T-cell (primary cell): ENCODE measurements at regions not wholly inside any gene's neighbourhood (a gene's known extent, or its start where the extent isn't known, plus 50 kb on each side); places are given as distances from the start of the nearest gene placed in this dataset.

ENCODE experiments used
- ATAC-seq, 4 experiments: fragments of 200-7000 bp in 3 of 4; fragments of 150-1000 bp in 1 of 4; cut with Tn5 transposase; replicated peaks in 1 of 4; 1 replicate in 3 of 4; 2 replicates in 1 of 4; pipeline ENCODE4 v1.10.0; 2021; ENCODE audit warnings: moderate library complexity in 3 of 4, mild to moderate bottlenecking in 2 of 4, moderate number of reproducible peaks in 1 of 4
- CTCF ChIA-PET, 2 donors: fragments of 300-600 bp; sonication (Branson Sonifier 250); formaldehyde crosslinking; loops; one replicate each; lab custom pipeline; 2022; ENCODE audit warnings: antibody characterized with exemption in 2 of 2; lab: Charles Lee
- POLR2A ChIA-PET, 2 donors: fragments of 300-600 bp; sonication (Branson Sonifier 250); formaldehyde crosslinking; loops; one replicate each; lab custom pipeline; 2022; ENCODE audit warnings: antibody characterized with exemption in 2 of 2; lab: Charles Lee
- DNase-seq, 35 experiments: peaks; one replicate each; pipeline versions ENCODE4 v3.0.0 to v3.0.0-alpha.2; 2013 to 2023
- H3K27ac ChIP-seq: one replicate; pipeline ENCODE4 v1.5.1; 2013; ENCODE audit warnings: low read length
- H3K27me3 ChIP-seq, 2 experiments: replicated peaks in 1 of 2; 1 replicate in 1 of 2; 2 replicates in 1 of 2; pipeline versions ENCODE4 v1.6.1 to v1.7.0; 2013; ENCODE audit warnings: low read length in 1 of 2, mixed read lengths in 1 of 2; ENCODE audit not compliant: control insufficient read depth in 2 of 2, insufficient read depth in 2 of 2; ENCODE audit errors: extremely low read depth in 1 of 2
- H3K36me3 ChIP-seq, 2 donors: 1 replicate in 1 of 2; 2 replicates in 1 of 2; pipeline versions ENCODE4 v1.6.1 to v1.7.0; 2013; ENCODE audit warnings: low read length in 1 of 2; ENCODE audit not compliant: control insufficient read depth in 2 of 2, insufficient read depth in 1 of 2; ENCODE audit errors: extremely low read depth in 1 of 2
- H3K4me1 ChIP-seq, 2 experiments: 1 replicate in 1 of 2; 2 replicates in 1 of 2; pipeline versions ENCODE4 v1.6.1 to v1.7.0; 2013; ENCODE audit warnings: low read length in 2 of 2, mixed read lengths in 1 of 2; ENCODE audit not compliant: insufficient read depth in 2 of 2, control insufficient read depth in 1 of 2; ENCODE audit errors: extremely low read depth in 1 of 2
- H3K4me3 ChIP-seq, 2 donors: 1 replicate in 1 of 2; 2 replicates in 1 of 2; pipeline versions ENCODE4 v1.5.1 to v1.7.0; 2013; ENCODE audit warnings: mild to moderate bottlenecking in 2 of 2, low read length in 1 of 2, moderate library complexity in 1 of 2; ENCODE audit not compliant: control insufficient read depth in 1 of 2; ENCODE audit errors: extremely low read depth in 1 of 2
- H3K9me3 ChIP-seq: 2 replicates; pipeline ENCODE4 v1.7.0; 2013
- H3K27ac Mint-ChIP-seq, 2 donors: one replicate each; pipeline ENCODE4 v1.8.0; 2020 to 2021; ENCODE audit warnings: mild to moderate bottlenecking in 2 of 2, mixed read lengths in 2 of 2
- H3K27me3 Mint-ChIP-seq, 2 donors: one replicate each; pipeline ENCODE4 v1.8.0; 2021 to 2022; ENCODE audit warnings: mixed read lengths in 2 of 2
- H3K36me3 Mint-ChIP-seq: one replicate; pipeline ENCODE4 v1.8.0; 2021; ENCODE audit warnings: mixed read lengths
- H3K4me1 Mint-ChIP-seq, 3 donors: one replicate each; pipeline ENCODE4 v1.8.0; 2020 to 2022; ENCODE audit warnings: mixed read lengths in 3 of 3, mild to moderate bottlenecking in 1 of 3
- H3K4me3 Mint-ChIP-seq, 3 donors: one replicate each; pipeline ENCODE4 v1.8.0; 2020 to 2022; ENCODE audit warnings: mild to moderate bottlenecking in 3 of 3, mixed read lengths in 3 of 3, moderate library complexity in 3 of 3
- H3K9me3 Mint-ChIP-seq, 3 donors: one replicate each; pipeline ENCODE4 v1.8.0; 2020 to 2022; ENCODE audit warnings: mixed read lengths in 3 of 3
- WGBS: methylation state at CpG from one replicate; pipeline ENCODE4 v1.1.5; 2013; ENCODE audit warnings: missing lambda C conversion rate; ENCODE audit not compliant: insufficient coverage; 5-methylcytosine and 5-hydroxymethylcytosine counted together

DNA sequence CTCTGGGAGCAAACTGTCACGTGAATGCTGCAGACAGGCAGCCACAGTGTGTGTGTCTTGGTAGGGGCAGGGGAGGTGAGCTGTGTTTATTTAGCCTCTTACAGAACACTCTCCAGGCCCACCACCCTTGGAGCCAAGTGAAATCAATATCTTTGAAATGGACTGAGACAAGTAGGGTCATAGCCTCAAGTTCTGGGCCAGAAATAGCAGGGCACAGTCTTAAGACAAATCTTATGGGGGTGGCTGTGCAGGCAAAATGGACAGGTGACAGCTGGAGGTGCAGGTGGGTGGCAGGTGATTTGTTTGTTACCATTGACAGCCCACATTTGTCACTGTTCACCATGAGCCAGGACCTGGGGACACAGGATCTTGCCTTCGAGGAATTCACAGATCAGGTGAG is 93.6 kb upstream of the NMNAT3 start:
- POLR2A ChIA-PET = no interaction called here
- Histone ChIP-seq H3K27me3 (peaks cover 0 to 9% of the 10 kb centered on the region in 2 experiments), H3K4me1 (no peaks in the 10 kb centered on the region), H3K36me3 (no peaks in the 10 kb centered on the region), H3K27ac (no peak overlapping the region), H3K9me3 (no peaks in the 10 kb centered on the region), H3K4me3 (no peak overlapping the region)
- ATAC-seq = no peak
- no peak overlapping the region for H3K27ac Mint-ChIP-seq
- WGBS = 86% methylated on average over 1 of the region's 2 CpGs
- DNase-seq = no peak
- H3K4me3 Mint-ChIP-seq = no peak overlapping the region
- no peaks in the 10 kb centered on the region for H3K9me3 Mint-ChIP-seq
- CTCF ChIA-PET = no interaction called here
- H3K27me3 Mint-ChIP-seq = peaks cover 2 to 18% of the 10 kb centered on the region in 2 donors
- H3K4me1 Mint-ChIP-seq = no peaks in the 10 kb centered on the region
- H3K36me3 Mint-ChIP-seq = no peaks in the 10 kb centered on the region

DNA sequence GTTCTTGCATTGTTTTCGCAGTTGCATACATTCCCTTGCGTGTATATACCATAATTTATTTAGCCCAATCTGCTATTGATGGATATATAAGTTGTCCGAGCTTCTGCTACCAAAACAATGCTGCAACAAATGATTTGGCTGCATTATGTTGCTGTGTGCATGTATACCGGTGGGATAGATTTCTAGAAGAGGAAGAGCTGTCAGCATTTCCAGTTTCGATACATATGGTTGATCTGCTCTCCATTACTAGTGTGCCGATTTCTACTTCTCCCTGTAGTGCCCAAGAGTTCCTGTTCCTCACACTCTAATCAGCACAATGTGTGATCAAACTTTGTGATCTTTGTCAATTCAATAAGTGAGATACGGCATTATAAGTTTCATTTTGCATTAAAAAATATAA is 92.8 kb upstream of the NMNAT3 start:
- Histone ChIP-seq H3K27me3 (peaks cover 0 to 6% of the 10 kb centered on the region in 2 experiments), H3K36me3 (no peaks in the 10 kb centered on the region), H3K4me1 (no peaks in the 10 kb centered on the region), H3K4me3 (no peak overlapping the region), H3K27ac (no peak overlapping the region), H3K9me3 (no peaks in the 10 kb centered on the region)
- Mint-ChIP-seq H3K36me3 (no peaks in the 10 kb centered on the region), H3K27ac (no peak overlapping the region), H3K9me3 (no peaks in the 10 kb centered on the region), H3K27me3 (peaks cover 0 to 11% of the 10 kb centered on the region in 2 donors), H3K4me3 (no peak overlapping the region), H3K4me1 (no peaks in the 10 kb centered on the region)
- ChIA-PET POLR2A (no interaction called here), CTCF (no interaction called here)
- no peak for DNase-seq
- ATAC-seq = no peak
- no CpG with 5 or more reads among the region's 7 CpGs for WGBS

DNA sequence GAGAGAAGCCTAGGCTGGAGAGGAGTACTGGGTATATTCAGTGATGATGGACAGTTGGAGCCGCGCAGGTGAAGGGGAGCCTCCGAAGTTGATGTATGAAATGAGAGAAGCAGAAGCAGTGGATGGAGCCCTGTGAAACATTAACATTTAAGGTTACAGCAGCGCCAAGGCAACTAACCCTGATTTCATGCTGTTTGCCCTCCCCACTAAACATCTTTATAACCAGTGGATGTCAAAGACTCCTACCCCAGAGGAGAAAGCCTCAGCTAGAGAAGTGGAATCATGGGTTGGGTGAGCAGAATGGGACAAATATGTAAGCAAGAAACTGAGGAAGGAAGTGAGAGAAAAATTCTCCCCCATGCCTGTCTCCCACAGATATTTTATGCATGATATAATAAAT is 92.0 kb upstream of the NMNAT3 start:
- H3K9me3 Mint-ChIP-seq = no peaks in the 10 kb centered on the region
- peaks cover 0 to 10% of the 10 kb centered on the region in 2 donors for H3K27me3 Mint-ChIP-seq
- no peak overlapping the region for H3K4me3 Mint-ChIP-seq
- 100% methylated on average over 2 of the region's 4 CpGs for WGBS
- no peaks in the 10 kb centered on the region for H3K36me3 Mint-ChIP-seq
- no peak overlapping the region for H3K4me3 ChIP-seq
- CTCF ChIA-PET = no interaction called here
- H3K4me1 ChIP-seq = no peaks in the 10 kb centered on the region
- H3K27me3 ChIP-seq = peaks cover 0 to 5% of the 10 kb centered on the region in 2 experiments
- H3K27ac Mint-ChIP-seq = no peak overlapping the region
- H3K4me1 Mint-ChIP-seq = no peaks in the 10 kb centered on the region
- DNase-seq (no peak), ATAC-seq (no peak)
- H3K27ac ChIP-seq = no peak overlapping the region
- no peaks in the 10 kb centered on the region for H3K9me3 ChIP-seq
- H3K36me3 ChIP-seq = no peaks in the 10 kb centered on the region
- POLR2A ChIA-PET = no interaction called here

DNA sequence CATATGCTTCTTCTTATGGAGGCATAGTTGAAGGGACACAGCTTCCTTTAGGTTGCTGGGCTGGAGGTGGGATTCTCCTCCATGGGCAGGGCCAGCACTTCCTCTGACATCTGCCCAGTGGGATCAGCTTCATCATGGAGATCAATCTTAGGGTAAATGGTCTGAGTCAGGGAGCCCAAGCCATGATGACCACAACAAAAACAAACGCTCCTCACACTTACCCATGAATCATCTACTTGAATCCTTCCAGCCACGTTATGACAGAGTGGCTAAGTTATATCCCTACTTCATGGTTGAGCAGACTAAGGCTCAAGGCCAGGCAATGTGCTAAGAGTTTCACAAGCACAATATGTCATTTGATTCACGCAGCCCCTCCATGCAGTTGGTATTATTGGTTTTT is 87.2 kb upstream of the NMNAT3 start:
- H3K4me3 ChIP-seq = no peak overlapping the region
- Mint-ChIP-seq H3K9me3 (no peaks in the 10 kb centered on the region), H3K4me1 (peaks cover 5 to 13% (median 10%) of the 10 kb centered on the region in 3 donors), H3K27me3 (peaks cover 0 to 5% of the 10 kb centered on the region in 2 donors), H3K27ac (no peak overlapping the region), H3K4me3 (no peak overlapping the region), H3K36me3 (no peaks in the 10 kb centered on the region)
- ATAC-seq (no peak), DNase-seq (no peak)
- H3K36me3 ChIP-seq = no peaks in the 10 kb centered on the region
- WGBS = 35% methylated on average over 2 of the region's 3 CpGs
- H3K9me3 ChIP-seq = no peaks in the 10 kb centered on the region
- no peaks in the 10 kb centered on the region for H3K4me1 ChIP-seq
- no peak overlapping the region for H3K27ac ChIP-seq
- peaks cover 0 to 2% of the 10 kb centered on the region in 2 experiments for H3K27me3 ChIP-seq
- ChIA-PET POLR2A (no interaction called here), CTCF (no interaction called here)

DNA sequence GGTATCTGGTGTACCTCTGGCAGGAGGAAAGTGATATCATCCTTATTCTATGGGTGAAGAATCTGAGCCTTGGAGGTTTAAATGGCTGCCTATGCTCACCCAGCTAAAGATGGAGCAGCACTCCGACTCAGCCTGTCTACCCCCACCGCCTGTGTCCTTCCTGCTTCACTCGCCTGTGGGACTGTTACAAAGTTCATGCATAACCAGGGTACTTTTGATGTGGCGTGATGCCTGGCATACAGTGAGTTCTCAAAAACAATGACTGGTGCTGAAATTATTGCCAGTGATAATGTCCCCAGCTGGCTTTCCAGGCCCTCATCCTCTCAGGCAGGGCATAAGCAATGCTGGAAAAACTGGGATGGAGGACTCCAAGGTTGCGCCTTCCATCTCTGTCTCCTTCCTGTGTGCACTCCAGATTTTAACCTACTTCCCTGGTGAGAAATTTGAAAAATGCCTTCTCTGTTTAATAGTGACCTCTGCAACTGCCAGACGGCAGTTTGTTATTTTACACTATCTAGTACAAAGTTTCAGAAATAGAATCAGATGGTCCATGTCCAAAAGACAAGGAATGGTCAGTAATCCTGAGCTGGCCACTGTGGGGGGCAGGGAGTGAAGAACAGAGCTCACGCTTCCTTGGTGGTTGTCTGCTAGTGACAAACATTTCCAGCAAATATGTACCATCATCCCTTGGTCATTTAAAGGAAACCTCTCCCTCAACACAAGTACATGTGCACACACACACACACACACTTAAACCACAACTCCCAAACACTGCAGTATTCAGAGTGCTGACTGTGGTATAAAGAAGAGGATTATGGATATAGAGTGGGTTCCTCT is 86.5 kb upstream of the NMNAT3 start:
- no peaks in the 10 kb centered on the region for H3K9me3 Mint-ChIP-seq
- peak in 1 of 4 experiments; percentile 53 for ATAC-seq
- H3K4me3 ChIP-seq = no peak overlapping the region
- peak in 2 of 35 experiments; percentile 5 to 19 for DNase-seq
- peaks cover 5 to 13% (median 10%) of the 10 kb centered on the region in 3 donors for H3K4me1 Mint-ChIP-seq
- no peak overlapping the region for H3K27ac ChIP-seq
- H3K27me3 ChIP-seq = peaks cover 0 to 2% of the 10 kb centered on the region in 2 experiments
- H3K4me1 ChIP-seq = no peaks in the 10 kb centered on the region
- no peak overlapping the region for H3K4me3 Mint-ChIP-seq
- no peak overlapping the region for H3K27ac Mint-ChIP-seq
- ChIA-PET POLR2A (interaction anchor here in 1 of 2 donors (1.0 kb wide), 1 partner anchor 18 kb away, joined by 3 read pairs; no protein-coding TSS in a partner anchor), CTCF (no interaction called here)
- peaks cover 0 to 5% of the 10 kb centered on the region in 2 donors for H3K27me3 Mint-ChIP-seq
- H3K36me3 ChIP-seq = no peaks in the 10 kb centered on the region
- 10% methylated on average over 4 of the region's 7 CpGs for WGBS
- H3K9me3 ChIP-seq = no peaks in the 10 kb centered on the region
- no peaks in the 10 kb centered on the region for H3K36me3 Mint-ChIP-seq

DNA sequence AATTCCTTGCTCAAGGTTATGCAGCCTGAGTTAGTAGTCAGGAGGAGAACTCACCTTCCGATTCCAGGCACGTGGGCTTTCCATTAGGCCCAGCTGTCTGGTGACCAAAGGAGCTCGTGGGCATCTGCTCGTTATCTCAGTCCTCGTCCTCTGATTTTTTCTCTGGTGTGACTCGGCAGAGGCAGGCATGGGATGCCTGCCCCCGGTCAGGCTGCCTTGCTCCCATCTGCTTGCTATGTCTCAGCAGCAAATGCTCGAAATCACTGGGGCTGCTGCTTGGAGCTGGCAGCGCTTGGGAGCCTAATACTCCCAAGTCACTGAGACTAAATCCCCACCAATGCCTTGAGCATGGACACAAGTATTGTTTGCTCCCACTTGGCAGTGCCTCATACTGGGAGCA is 84.5 kb upstream of the NMNAT3 start:
- H3K27ac Mint-ChIP-seq = no peak overlapping the region
- H3K27me3 Mint-ChIP-seq = peaks cover 0 to 5% of the 10 kb centered on the region in 2 donors
- ChIA-PET POLR2A (no interaction called here), CTCF (no interaction called here)
- ATAC-seq (no peak), DNase-seq (no peak)
- peaks cover 0 to 2% of the 10 kb centered on the region in 2 experiments for H3K27me3 ChIP-seq
- 73% methylated on average over 9 of the region's 9 CpGs for WGBS
- H3K4me1 ChIP-seq = no peaks in the 10 kb centered on the region
- H3K36me3 ChIP-seq = no peaks in the 10 kb centered on the region
- H3K36me3 Mint-ChIP-seq = no peaks in the 10 kb centered on the region
- no peak overlapping the region for H3K27ac ChIP-seq
- H3K4me3 ChIP-seq = no peak overlapping the region
- peaks cover 5 to 13% (median 10%) of the 10 kb centered on the region in 3 donors for H3K4me1 Mint-ChIP-seq
- no peaks in the 10 kb centered on the region for H3K9me3 Mint-ChIP-seq
- H3K9me3 ChIP-seq = no peaks in the 10 kb centered on the region
- H3K4me3 Mint-ChIP-seq = no peak overlapping the region
